AG04449 (cell line): ENCODE measurements at regions not wholly inside any gene's neighbourhood (a gene's known extent, or its start where the extent isn't known, plus 50 kb on each side); places are given as distances from the start of the nearest gene placed in this dataset.
"Not testable (repeated sequence)": the region's sequence is repeated elsewhere in the genome, so short reads cannot be mapped to it uniquely, and the experiment has no call there.

Source experiments
- CTCF ChIA-PET: fragments of 350-600 bp; formaldehyde crosslinking; extraction: SDS; loops from one replicate; lab custom pipeline; 2021; ENCODE audit warnings: antibody characterized with exemption; lab: Yijun Ruan, JAX
- POLR2A ChIA-PET: fragments of 400-600, 350-600 bp; formaldehyde crosslinking; extraction: SDS; loops from one replicate; lab custom pipeline; 2020; ENCODE audit warnings: antibody characterized with exemption, inconsistent platforms; lab: Yijun Ruan, JAX
- DNase-seq: peaks from one replicate; pipeline ENCODE4 v3.0.0-alpha.2; 2010; ENCODE audit warnings: low read depth, low spot score
- H3K4me3 ChIP-seq: 2 replicates; pipeline ENCODE4 v1.5.1; 2011; ENCODE audit warnings: low read depth, mild to moderate bottlenecking, control low read depth, low read length
- TF ChIP-seq, protein P1 (sequence below): IDR thresholded peaks from one replicate; pipeline ENCODE4 v1.5.1; 2011; ENCODE audit warnings: mild to moderate bottlenecking, moderate library complexity, low read length, control low read depth, inconsistent platforms; ENCODE audit not compliant: insufficient read depth; ENCODE audit errors: missing control alignments

DNA sequence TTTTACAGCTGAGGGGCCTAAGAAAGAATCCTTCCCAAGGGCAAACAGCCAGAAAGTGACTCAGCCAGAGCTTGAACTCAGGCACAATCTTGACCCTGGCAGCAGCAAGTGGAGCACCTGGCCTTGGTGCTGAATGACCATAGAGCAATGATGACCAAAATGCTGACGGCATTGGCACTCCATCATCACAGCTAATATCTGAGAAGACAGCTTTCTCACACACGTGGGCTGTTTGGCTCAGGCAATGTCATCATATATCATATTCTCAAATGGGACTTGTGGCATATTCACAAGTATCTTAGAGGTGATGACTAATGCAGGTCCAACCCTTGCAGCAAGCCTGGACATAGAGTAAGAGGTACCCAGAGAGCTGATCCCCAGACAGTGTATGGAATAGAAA, 443.9 kb upstream of the MYT1L start:
- CTCF ChIA-PET: no interaction called here
- no peak overlapping the region for H3K4me3 ChIP-seq
- no peak for DNase-seq
- TF ChIP-seq, protein P1, sequence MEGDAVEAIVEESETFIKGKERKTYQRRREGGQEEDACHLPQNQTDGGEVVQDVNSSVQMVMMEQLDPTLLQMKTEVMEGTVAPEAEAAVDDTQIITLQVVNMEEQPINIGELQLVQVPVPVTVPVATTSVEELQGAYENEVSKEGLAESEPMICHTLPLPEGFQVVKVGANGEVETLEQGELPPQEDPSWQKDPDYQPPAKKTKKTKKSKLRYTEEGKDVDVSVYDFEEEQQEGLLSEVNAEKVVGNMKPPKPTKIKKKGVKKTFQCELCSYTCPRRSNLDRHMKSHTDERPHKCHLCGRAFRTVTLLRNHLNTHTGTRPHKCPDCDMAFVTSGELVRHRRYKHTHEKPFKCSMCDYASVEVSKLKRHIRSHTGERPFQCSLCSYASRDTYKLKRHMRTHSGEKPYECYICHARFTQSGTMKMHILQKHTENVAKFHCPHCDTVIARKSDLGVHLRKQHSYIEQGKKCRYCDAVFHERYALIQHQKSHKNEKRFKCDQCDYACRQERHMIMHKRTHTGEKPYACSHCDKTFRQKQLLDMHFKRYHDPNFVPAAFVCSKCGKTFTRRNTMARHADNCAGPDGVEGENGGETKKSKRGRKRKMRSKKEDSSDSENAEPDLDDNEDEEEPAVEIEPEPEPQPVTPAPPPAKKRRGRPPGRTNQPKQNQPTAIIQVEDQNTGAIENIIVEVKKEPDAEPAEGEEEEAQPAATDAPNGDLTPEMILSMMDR: no peak
- POLR2A ChIA-PET: no interaction called here

DNA sequence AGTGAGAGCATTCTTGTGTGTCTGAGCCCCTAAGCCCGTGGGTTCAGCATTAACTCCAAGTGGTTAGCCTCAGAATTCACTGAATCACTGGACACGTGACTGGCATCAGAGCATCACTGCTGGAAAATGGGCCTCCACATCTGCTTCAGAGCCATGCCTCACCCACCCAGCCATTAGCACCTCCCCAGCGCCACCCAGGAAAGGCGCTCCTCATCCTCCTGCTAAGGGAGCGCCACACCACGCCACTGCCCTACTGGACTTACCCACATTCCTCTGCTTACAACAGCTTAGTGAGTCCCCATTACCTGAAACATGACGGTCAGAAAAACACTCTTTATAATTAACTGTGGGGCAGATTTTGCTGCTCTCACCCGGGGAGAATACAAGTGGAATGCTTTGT, 442.6 kb upstream of the MYT1L start:
- CTCF ChIA-PET: no interaction called here
- H3K4me3 ChIP-seq: no peak overlapping the region
- TF ChIP-seq, protein P1: no peak
- POLR2A ChIA-PET: no interaction called here
- no peak for DNase-seq

DNA sequence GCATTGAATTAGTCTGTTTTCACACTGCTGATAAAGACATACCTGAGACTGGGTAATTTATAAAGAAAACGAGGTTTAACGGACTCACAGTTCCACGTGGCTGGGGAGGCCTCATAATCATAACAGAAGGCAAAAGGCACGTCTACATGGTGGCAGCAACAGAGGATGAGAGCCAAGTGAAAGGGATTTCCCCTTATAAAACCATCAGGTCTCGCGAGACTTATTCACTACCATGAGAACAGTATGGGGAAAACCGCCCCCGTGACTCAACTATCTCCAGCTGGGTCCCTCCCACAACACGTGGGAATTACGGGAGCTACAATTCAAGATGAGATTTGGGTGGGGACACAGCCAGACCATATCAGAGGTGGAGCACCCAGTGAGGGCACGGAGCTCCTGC, 442.0 kb upstream of the MYT1L start:
- DNase-seq, POLR2A ChIA-PET, H3K4me3 ChIP-seq, CTCF ChIA-PET: not testable (repeated sequence)

DNA sequence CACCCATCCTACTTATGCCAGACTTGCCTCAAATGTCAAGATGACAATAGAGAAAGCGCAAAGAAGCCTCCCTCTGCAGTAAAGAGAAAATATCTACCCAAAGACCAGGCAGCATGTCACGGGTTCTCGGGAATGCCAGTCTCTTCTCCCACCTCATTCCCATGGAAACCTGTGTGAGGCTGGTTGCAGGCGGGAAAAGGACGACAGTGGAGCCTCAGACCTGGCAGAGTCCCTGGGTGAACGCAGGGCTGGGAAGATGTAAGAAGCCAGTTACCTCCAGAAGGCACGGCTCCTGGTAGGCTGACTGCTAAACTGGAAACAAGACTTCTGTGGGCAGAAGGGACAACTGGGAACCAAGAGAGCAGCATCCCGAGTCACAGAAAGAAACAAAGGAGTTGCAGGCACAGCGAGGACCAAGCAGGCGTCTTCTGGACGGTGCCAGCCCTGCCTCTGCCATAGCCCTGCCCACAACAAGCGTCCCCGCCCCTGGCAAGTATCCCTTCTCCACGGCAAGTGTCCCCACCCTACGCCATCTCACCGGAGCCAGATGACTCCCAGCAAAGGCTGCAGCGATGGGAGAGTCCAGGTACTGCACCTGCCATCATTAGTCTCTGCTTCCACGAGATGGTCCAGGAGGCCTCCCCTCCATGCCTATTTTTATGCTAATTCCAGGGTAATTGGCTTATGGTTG, 440.8 kb upstream of the MYT1L start:
- ChIA-PET CTCF (no interaction called here), POLR2A (no interaction called here)
- no peak overlapping the region for H3K4me3 ChIP-seq
- DNase-seq: no peak
- TF ChIP-seq, protein P1: no peak

DNA sequence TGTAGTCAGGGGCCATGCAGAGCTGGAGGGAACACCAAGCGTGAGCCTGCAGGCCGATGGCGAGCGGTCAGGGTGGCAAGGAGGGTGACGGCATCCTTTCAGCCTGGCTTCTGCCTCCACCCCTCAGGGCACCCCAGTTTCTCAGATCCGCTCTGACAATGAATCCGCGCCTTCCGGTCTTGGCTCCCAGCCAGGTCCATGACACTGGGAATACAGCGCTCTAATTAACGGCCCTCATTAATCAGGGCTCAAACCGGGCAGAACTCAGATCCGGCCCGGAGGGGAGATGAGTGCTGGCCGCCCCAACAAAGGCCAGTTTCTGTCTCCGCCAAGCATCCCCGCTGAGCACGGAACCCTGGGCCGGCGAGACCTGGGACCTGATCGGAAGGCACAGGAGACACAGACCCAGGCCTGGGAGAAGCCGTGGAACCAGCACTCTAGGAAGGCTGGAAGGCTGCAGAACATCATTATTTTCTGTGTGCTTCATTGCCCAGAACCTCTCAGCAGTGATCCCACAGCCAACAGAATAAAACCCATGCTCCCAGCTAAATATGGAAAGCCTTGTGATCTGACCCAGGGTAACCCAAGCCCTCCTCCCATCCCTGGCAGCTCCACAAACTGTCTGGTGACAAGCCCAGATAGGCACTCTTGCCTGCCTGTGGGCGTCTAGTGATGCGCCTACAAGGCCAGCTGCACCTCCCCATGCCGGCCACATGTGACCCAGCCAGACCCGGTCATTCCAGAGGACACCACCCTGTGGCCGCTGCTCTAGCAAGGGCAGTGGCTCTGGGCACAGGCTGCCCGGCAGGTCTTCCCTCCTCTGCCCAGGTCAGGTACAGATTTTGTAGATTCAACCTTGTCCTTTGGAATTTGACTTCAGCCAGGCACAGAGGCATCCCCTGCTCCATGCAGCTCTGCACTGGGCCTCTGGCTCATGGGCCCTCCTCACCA, 438.7 kb upstream of the MYT1L start:
- ChIA-PET POLR2A (no interaction called here), CTCF (no interaction called here)
- H3K4me3 ChIP-seq: no peak overlapping the region
- TF ChIP-seq, protein P1: no peak
- no peak for DNase-seq

DNA sequence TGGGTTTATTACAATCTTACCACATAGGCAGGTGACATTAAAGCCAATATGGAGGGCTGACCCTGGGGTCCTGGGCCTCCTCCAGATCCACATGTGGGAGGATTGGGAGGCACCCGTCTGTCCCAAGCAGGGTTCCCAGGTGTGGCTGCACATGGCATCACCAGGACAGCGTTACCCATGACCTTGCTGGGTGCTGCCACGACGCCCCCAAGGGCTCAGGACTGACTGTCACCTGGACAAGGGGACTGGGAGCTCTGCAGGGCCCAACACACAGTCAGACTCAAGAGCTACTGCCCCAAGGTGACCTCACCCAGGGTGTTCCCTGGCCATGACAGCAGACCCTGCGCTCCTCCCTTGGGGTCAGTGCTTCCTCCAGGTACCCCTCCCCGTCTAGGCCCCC, 437.4 kb upstream of the MYT1L start:
- no peak for DNase-seq
- POLR2A ChIA-PET: no interaction called here
- TF ChIP-seq, protein P1: no peak
- no peak overlapping the region for H3K4me3 ChIP-seq
- CTCF ChIA-PET: no interaction called here
